Activated CD8-positive, alpha-beta memory T cell treated with anti-CD3 and anti-CD28 coated beads, Interleukin-2, amount 50 U/mL, for 4 hours (primary cell): ENCODE measurements at regions not wholly inside any gene's neighbourhood (a gene's known extent, or its start where the extent isn't known, plus 50 kb on each side); places are given as distances from the start of the nearest gene placed in this dataset.

Experiments
- DNase-seq: peaks from one replicate; pipeline ENCODE4 v3.0.0-alpha.2; 2020

DNA sequence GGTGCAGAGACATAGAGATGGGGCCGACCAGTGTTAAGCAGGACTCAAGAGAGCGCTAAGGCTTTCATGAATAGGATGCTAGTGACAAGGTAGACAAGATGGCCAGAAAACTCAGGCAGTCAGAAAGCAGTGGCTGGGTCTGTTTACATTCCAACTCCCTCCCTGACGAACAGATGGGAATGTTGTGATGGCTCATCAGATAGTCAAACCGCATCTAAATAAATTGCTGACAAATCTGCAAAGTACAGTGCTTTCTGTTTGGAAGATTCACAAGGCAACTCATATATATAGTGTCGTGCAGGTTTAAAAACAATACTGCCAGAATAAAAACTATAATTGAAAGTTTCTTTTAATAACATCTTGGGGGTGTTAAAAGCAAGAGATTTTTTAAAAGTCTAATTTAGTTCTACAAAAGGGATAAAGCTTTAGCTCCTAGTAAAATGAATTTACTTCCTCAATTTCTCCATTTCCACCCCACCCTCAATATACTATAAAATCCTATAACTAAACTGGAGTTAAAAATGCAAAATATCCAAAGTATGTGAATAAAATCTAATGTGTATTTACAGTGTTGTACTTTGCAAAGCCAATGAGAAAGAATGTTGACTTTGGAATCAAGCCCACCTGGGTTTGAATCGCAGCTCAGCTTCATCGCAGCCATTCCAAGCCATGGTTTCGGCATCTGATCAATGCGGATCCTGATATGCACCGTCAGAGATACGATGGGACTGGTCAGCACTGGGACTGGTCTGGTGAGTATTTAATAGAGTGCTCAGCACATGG is 247.3 kb upstream of the PDE10A start:
- DNase-seq: no peak

DNA sequence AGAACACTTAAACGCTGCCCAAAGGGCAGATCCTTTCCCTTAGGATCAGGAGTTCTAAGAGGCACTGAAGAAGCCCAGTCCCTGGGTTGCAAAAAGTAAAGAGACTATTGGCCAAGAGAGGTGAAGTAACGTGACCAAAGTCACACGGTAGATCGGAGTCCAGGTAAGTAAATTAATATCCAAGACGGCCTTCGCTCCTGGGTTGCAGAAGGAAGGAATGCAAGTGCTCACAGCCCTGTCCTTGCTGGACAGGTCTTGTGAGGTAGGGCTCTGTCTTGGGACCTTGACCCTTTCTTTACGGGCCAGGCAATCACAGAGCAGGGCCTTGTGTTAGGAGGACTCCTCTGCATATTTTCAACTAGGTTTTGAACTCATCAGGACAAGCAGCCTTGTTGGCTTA is 243.7 kb upstream of the PDE10A start:
- DNase-seq: no peak

DNA sequence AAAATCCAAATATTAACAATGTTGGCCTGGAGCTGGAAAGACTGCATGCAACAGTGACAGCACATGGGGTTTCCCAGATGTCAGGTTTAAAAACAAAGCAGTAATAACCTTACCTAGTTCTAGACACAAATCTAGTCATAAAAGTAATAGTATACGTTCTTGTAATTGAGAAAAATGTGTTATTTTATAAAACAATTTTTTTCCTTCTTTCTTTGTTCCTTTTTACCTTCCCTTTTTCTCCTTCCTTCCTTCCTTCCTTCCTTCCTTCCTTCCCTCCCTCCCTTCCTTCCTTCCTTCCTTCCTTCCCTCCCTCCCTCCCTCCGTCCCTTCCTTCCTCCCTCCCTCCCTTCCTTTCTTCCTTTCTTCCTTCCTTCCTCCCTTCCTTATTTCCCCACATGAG is 242.7 kb upstream of the PDE10A start:
- DNase-seq: no peak

DNA sequence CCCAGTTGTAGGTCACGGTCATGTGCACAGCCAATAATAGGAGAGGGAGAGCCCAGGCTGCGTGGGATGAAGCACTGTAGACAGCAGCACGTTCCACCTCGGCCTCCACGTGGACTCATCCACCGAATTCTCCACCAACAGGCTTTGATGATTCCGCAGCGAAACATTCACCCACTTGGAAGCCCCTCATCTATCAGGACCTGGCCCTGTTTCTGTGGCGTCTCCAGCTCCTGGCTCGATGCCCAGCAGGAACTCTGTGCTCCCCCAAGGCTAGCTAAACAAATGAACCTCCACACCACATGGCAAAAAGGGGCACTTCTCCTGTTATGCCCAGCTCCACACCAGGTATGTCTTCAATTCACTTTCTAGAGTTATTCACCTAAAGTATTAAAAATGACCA is 237.9 kb upstream of the PDE10A start:
- no peak for DNase-seq

DNA sequence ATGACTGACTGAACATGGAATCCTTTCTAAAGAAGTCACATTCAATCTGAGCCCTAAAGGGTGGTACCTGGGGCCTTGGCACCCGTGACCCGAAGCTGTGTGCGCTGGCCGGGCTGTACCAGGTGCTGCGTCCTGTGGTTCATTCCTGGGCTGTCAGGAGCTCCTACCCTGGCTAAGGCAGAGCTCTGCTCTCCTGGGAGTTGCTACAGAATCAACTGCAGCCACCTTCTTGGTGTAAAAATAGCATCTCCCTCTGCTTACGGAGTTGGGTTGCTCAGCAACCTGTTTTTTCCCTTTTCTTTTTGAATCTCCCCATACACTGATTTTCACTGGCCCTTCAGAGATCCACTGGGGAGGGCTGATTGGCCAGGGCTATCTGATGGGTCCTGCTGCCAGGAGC is 236.6 kb upstream of the PDE10A start:
- no peak for DNase-seq

DNA sequence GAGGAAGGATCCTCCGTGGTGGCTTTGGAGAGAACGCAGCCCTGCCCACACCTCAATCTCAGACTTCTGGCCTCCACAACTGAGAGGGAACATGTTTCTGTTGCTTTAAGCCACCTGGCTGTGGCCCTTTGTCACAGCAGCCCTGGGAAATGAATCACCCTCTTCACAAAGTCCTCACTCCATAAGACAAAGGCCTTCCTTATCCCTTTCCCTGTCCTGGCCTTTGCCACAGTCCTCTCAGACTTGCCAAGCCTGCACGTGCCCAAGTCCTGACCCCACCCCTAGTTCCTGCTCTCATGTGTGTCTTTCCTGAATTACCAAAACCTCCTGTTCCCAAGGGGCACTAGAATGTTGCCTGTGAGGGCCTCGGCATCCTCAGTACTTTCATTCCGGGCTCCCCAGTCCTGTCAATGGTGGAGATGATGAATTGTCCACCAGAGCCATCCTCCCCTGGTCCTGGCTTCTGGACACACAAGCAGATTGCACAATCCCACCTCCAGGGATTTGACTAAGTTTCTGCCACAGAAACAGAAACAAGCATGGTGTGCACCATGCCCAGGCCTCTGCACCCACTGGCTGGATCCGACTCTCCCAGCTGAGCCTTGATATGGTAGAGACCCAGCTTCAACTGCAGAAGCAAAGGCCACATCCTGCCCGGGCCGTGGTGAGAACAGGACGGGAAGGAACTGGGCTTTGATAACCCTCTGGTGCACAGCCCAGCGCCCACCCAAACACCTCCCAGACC is 232.6 kb upstream of the PDE10A start:
- no peak for DNase-seq

DNA sequence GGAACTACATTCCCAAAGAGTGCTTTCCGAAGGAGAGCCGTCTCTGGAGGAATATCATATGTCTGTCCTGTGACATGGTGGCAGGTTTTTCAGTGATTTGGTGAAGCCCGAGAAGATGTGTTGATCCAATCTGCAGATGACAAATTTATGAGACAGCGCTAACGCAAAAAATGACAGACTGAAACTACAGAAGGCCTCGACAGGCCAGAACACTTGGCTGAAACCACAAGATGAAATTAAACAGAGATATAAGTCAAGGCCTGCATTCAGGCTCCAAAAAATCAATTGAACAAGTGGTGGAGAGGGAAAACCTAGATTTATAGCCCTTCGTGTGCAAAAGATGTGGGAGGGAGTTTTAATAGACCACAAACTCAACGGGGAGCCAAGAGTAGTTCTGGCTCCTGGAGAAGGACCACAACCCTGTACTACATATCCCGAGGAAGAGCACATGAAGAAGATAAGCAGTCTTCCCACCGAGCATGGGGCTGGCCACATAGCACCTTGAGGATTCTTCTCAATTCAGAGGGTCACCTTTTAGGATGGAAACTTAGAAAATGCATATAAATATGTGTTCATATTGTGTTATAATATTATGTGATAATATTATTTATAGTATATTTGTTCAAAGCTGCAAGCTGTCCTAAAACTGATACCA is 231.3 kb upstream of the PDE10A start:
- DNase-seq: no peak

DNA sequence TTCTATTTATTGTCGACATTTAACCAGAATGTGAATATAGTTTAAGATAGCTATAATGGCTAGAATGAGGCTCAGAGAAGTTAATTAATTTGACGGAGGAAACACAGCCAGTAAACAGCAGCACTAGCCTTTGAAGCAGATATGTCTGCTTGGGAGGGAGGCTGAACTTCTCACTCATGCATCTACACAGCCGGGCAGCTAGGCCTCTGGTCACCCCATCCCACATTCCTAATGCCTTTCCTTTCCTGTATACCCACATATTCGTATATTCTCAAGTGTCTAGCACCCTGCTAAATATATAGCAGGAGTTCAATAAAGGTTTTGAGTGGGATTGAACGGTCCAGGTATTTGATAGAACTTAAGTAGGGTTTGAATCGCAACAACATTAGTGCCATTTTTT is 230.4 kb upstream of the PDE10A start:
- no peak for DNase-seq

DNA sequence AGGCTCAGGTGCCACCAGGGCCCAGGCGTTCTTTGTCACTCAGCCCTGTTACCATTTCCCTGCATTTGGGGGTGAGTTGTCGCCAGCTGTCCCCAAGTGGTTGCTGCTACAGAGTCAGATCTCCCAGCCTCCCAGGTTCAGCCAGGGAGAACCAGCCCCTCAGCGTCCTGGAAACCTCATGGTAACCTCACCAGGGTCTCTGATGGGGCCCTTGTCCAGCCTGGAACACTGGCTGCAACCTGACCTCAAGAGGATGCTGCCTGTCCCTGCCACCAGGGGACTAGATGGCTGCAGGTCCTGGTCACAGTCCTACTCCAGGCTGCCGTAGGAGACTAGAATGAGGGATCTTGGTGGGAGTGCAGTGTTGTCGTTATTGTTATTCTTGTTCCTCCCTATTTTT is 228.3 kb upstream of the PDE10A start:
- DNase-seq: no peak

DNA sequence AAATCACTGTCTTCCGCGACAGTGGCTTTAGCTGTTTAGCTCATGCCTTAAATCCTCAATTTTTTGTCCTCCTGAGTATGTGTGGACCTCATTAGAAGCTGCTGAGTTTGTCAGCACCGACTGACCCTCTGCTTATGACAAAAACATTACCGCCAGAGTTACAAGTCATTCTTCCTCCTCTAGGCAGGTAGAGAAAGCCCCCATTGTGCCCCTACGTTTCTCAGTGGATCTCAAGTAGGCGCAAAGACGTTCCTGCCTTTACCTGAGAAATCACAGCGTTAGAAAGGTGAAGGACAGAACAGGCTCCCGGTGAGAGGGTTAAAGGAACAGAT is 227.3 kb upstream of the PDE10A start:
- no peak for DNase-seq

DNA sequence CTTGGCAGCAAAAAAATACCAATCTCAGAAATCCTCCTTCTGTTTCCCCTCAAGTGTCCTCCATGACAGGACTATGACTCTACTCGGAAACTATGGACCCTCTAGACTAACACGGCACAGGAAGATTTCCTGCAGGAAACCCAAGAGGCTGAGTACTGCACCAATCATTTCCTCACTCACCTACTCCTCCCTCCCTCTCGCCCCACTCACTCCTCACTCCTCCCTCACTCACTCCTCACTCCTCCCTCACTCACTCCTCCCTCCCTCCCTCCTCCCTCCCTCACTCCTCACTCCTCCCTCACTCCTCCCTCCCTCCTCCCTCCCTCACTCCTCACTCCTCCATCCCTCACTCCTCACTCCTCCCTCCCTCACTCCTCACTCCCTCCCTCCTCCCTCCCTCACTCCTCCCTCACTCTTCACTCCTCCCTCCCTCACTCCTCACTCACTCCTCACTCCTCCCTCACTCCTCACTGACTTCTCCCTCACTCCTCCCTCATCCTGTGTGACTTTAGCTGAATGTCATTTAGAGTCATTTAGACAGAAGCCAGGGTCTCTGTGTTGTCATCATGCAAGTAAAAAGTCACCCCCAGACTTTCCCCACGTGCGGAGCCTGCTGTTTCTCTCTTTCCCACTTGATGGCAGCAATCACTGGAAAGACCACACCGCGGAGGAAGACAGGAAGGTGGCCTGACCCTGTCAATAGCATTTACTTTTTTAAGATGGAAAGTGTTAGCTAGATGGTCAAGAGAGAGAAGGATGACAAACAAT is 226.8 kb upstream of the PDE10A start:
- DNase-seq: no peak

DNA sequence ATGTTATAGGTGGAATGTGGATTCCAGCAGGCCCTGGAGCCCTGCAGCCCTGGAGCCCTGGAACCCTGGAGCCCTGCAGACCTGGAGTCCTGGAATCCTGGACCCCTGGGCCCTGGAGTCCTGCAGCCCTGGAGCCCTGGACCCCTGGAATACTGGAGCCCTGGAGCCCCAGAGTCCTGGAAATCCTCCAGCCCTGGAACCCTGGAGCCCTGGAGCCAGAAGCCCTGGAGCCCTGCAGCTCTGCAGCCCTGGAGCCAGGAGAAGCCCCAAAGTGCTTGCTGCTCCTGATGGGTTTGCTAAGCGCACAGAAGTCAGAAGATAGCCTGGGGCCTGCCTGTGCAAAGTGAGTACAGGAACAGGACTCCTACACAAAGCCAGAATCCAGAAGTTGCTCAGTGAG is 223.1 kb upstream of the PDE10A start:
- DNase-seq: no peak

DNA sequence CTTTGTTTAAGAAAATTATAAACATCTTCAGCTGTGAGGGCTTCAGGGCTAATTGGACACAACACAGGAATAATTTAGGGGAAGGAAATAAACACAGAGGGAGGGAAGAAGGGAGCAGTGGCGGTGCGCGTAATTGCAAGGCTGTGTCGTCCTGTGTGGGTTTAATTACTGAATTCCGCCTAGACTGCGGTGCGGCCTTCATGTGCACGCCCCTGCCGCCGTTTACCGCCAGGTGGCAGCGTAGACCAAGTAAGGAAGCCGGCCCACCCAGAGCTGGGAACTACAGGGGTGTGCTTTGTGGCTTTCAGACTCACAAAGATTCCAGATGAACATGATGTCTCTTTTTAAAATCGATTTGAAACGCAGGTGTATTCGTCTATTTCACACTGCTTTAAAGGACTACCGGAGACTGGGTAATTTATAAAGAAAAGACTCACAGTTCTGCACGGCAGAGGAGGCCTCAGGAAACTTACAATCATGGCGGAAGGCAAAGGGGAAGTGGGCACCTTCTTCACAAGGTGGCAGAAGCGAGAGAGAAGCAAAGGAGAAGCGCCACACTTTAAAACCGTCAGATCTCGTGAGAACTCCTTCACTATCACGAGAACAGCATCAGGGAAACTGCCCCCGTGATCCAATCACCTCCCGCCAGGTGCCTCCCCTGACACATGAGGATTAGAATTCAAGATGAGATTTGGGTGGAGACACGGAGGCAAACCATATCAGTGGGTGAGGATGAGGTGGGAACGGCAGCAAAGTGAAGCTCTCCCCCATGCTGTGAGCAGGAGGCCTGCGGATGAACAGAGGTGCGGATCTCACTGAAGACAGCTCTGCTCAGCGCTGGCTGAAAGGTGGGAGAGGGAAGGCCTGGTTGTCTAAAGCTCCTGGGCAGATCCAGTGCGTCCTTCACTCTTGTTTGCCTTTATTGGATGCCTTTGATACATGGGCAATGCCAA is 222.0 kb upstream of the PDE10A start:
- peak; percentile 59 for DNase-seq

DNA sequence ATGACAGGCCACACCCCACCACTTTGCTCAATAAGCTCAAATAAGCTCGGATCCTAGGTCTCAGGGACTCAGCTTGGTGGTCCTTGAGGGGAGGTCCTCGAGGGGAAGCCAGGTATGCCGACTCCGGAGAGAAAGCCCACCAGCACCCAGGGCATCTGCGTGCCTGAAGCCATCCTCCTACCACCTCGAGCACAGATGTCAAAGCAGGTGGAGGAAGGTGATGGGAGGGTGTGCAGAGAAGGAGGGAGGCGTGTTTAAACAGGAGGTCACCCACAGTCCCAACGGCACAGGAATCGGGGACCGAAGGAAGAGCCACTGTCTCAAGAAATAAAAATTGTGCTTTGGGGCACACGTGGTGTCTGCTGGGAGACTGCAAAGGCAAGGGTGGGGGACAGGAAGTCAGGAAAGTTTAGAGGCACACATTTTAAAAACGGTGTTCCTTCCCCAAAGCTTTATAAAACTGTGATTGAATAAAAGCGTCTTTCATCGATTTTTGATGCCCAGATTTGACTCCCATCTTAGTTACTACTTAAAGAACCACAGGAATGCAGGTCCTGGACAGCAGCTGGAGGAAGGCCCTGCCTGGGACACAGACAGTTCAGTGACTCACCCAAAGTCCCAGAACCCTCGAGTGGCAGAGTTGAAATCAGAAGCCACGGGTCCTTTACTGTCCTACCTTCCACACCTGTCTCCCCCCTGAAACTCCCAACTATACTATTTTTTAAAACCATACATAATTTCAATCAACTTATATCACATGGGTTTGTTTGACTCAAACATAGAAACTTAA is 221.0 kb upstream of the PDE10A start:
- no peak for DNase-seq

DNA sequence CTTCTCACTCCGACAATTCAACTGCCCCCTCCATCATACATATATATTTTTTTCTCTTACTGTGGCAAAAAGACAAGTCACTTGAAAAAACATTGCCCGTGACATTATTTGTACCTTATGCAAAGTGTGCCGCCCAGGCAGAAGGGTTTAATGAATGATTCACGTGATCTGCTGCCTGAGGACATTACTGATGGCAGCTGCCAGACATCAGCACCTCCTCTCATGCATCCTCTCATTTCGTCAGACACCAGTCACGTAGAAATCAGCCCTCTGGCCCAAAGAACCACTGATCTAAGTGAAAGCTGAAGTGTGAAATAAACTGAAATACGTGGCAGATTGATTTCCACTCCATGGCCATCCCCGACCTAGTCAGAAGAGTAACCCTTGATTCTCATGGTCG is 218.8 kb upstream of the PDE10A start:
- DNase-seq: no peak

DNA sequence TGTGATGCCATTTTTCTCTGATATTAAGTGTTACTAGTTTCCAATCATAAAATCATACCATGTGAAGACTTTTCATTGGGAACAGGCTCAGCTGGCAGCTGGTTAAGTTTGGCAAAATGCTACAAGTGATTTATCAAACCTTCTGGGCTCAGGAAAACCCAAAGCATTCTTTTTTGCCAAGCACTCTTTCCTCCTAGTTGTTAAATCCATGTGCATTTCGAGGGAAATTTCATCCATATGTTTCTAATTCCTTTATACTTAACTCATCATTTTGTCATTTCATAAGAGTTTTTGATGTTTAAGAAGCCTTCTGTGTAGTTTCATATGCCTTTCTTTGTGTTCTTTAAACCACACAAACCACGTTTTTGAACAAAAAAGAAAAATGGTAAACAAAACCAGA is 217.6 kb upstream of the PDE10A start:
- DNase-seq: no peak

DNA sequence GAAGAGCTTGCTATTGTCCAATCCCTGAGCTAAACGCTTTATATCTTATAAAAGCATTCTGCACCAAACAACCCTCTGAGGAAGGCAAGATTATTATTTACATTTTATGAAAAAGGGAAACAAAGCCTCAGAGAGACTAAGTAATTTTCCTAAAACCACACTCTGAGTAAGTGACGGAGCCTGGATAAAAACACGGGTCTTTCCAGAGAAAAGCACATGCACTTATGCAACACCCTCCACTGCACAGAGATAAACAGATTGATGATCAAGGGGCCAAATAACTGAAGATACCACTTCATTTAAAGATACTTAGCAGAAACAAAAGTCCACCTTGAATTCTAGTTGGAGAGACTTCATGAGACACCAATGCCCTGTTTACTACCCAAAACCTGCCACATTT is 214.7 kb upstream of the PDE10A start:
- no peak for DNase-seq

DNA sequence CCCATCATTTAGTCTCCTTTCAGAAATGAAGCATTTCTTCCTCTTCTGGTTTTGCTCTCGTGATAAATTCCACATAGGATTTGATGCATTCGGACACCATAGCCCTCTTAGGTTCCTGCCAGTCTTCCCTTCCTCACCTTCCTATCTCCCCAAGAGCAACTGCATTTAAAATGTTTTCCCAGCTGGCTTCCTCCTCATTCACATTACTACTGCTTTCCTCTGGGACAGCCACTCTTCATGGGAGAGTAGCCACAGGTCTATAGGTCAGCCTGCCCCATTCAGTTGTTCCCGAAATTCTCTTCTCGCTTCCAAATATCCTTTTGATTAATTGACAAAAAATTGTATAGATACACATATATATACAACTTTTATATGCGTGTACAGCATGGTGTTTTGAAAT is 214.2 kb upstream of the PDE10A start:
- no peak for DNase-seq

DNA sequence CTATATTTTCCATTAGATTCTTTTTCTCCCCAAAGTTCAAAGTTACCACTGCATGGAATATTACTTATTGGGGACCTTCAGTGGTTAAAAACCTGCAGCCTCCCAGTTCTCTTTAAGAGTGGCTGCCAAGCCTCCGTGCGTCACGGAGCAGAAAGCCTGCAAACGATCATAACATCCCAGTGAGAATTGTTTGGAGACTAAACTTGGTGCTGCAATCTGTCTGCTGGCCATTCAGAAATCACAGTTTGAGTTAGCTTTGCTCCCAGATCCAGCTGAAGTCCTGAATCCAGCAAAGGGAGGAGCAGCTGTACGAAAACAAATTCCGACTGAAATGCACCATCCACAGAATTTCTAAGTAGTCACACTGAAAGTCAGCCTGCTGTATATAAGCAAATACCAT is 213.5 kb upstream of the PDE10A start:
- DNase-seq: no peak

DNA sequence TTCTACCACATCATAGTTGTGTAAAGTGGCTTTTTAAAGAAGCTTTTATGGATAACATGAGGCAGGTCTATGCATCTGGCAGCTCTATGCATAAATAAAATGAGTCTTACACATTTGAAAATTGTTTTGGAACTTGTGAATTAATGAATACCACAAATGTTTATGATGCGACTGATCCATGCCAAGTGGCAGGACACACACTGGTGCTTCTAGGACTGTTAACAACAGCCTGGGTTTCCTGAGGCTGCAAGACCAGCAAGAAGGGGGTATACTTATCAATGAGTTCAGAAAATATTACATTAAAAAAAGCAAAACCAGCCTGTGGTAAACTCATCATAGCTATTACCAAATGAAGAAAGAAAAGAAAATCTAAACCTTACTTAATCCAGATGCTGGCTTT is 212.9 kb upstream of the PDE10A start:
- DNase-seq: no peak

DNA sequence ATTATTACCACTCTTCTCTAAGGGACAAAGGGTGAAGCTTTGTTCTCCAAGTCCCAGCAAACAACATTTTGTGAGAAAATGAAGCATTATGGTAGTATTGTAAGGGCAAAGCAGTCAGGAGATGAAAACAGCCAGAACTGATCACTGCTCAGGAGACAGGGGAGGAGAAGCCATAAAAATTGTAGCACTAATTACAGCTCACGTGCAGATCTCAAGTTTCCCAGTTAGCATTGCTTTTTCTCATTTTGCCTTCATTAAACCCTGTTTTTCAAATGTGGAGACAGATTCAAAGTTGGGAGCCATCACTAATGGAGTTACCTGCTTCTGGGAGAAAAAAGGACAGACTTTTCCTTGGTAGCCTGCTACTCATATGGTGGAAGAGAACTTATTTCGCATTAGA is 210.9 kb upstream of the PDE10A start:
- no peak for DNase-seq

DNA sequence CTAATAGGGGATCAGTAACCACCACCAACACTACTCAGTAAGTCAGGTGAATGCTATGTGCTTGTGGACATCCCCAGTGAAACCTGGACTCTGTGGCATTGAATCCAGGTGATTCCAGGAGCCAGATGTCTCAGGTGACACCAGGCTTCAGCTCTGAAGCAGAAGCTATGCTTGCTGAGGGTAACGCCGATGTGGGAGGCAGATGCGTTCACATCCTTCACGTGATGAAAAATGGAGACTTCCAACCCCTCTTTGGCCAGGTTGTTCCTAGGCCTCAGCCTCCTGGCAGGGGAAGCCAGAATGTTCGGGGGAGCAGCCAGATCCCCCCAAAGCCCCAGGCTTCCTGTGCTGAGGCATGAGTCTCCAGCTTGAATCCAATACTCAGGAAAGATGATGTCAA is 209.8 kb upstream of the PDE10A start:
- DNase-seq: no peak
